ENCODE measurements at regions not wholly inside any gene's neighbourhood (a gene's known extent, or its start where the extent isn't known, plus 50 kb on each side); places are given as distances from the start of the nearest gene placed in this dataset.

GRCh38 chr21:32088471-32088870, 190.4 kb downstream of the MIS18A start:
- H3K4me1 ChIP-seq (ENCODE audit: control insufficient read depth in 2 of 2, insufficient read depth in 1 of 2, low read depth in 1 of 2, low read length in 2 of 2), result no peaks in the 10 kb centered on the region
- H3K4me3 ChIP-seq (ENCODE audit: low read length in 2 of 2), result no peak overlapping the region
- H2BK12ac ChIP-seq (ENCODE audit: low read length), result no peak overlapping the region
- no peak overlapping the region for H2BK120ac ChIP-seq (ENCODE audit: low read depth, low read length)
- no peak overlapping the region for H4K91ac ChIP-seq (ENCODE audit: low read depth, low read length, poor library complexity)
- H2AK5ac ChIP-seq (ENCODE audit: low read depth, low read length), result no peak overlapping the region
- H3K79me1 ChIP-seq (ENCODE audit: low read depth, low read length), result no peaks in the 10 kb centered on the region
- peaks cover 0 to 3% (median 0%) of the 10 kb centered on the region in 3 experiments for H3K27me3 ChIP-seq (ENCODE audit: control insufficient read depth in 3 of 3, insufficient read depth in 3 of 3, low read depth in 1 of 3, low read length in 3 of 3)
- H3K9me3 ChIP-seq (replicated peaks in 1 of 2; ENCODE audit: control insufficient read depth in 2 of 2, insufficient read depth in 1 of 2, low read depth in 1 of 2, low read length in 2 of 2), result no peaks in the 10 kb centered on the region
- no peak for DNase-seq (ENCODE audit: low spot score)
- no peak overlapping the region for H3K14ac ChIP-seq (ENCODE audit: low read length)
- H2BK15ac ChIP-seq (ENCODE audit: low read length), result no peak overlapping the region
- H3K36me3 ChIP-seq (replicated peaks in 1 of 2; ENCODE audit: control insufficient read depth in 2 of 2, insufficient read depth in 2 of 2, low read length in 2 of 2), result no peaks in the 10 kb centered on the region
- no peak overlapping the region for H4K8ac ChIP-seq (ENCODE audit: low read depth, low read length)
- no peak overlapping the region for H3K27ac ChIP-seq (replicated peaks; ENCODE audit: low read length)
- no peak overlapping the region for H3K23ac ChIP-seq (ENCODE audit: low read depth, low read length, poor library complexity)
- no peak overlapping the region for H2BK5ac ChIP-seq (ENCODE audit: low read length)
- H3K4me2 ChIP-seq (ENCODE audit: insufficient read depth, low read length, poor library complexity, severe bottlenecking), result no peak overlapping the region
- H2AFZ ChIP-seq (ENCODE audit: low read length), result no peak overlapping the region
- no peak overlapping the region for H3K18ac ChIP-seq (ENCODE audit: low read length)
- no peak overlapping the region for H3K9ac ChIP-seq (ENCODE audit: low read depth, low read length, poor library complexity)
- no peak overlapping the region for H3K4ac ChIP-seq (ENCODE audit: low read length)

- H3K4me1 ChIP-seq (ENCODE audit: control insufficient read depth in 2 of 2, insufficient read depth in 1 of 2, low read depth in 1 of 2, low read length in 2 of 2), result peaks cover 0 to 2% of the 10 kb centered on the region in 2 donors
- H4K8ac ChIP-seq (ENCODE audit: low read depth, low read length), result no peak overlapping the region
- H2AFZ ChIP-seq (ENCODE audit: low read length), result no peak overlapping the region
- no peak overlapping the region for H3K4me2 ChIP-seq (ENCODE audit: insufficient read depth, low read length, poor library complexity, severe bottlenecking)
- no peak overlapping the region for H3K23ac ChIP-seq (ENCODE audit: low read depth, low read length, poor library complexity)
- no peak overlapping the region for H2AK5ac ChIP-seq (ENCODE audit: low read depth, low read length)
- no CpG with 5 or more reads among the region's 1 CpG for WGBS, 2 donors (ENCODE audit: extremely low coverage in 2 of 2, insufficient read length in 2 of 2, insufficient replicate concordance in 1 of 2)
- H2BK120ac ChIP-seq (ENCODE audit: low read depth, low read length), result no peak overlapping the region
- no peaks in the 10 kb centered on the region for H3K9me3 ChIP-seq (replicated peaks in 1 of 2; ENCODE audit: control insufficient read depth in 2 of 2, insufficient read depth in 1 of 2, low read depth in 1 of 2, low read length in 2 of 2)
- no peak overlapping the region for H2BK15ac ChIP-seq (ENCODE audit: low read length)
- peak overlapping the region in 1 of 2 donors; percentile 22 for H3K4me3 ChIP-seq (ENCODE audit: low read length in 2 of 2)
- H3K79me1 ChIP-seq (ENCODE audit: low read depth, low read length), result no peaks in the 10 kb centered on the region
- no peak overlapping the region for H3K18ac ChIP-seq (ENCODE audit: low read length)
- H3K14ac ChIP-seq (ENCODE audit: low read length), result no peak overlapping the region
- H3K36me3 ChIP-seq (replicated peaks in 1 of 2; ENCODE audit: control insufficient read depth in 2 of 2, insufficient read depth in 2 of 2, low read length in 2 of 2), result no peaks in the 10 kb centered on the region
- H2BK5ac ChIP-seq (ENCODE audit: low read length), result no peak overlapping the region
- peaks cover 0 to 3% (median 0%) of the 10 kb centered on the region in 3 experiments for H3K27me3 ChIP-seq (ENCODE audit: control insufficient read depth in 3 of 3, insufficient read depth in 3 of 3, low read depth in 1 of 3, low read length in 3 of 3)
- H4K91ac ChIP-seq (ENCODE audit: low read depth, low read length, poor library complexity), result no peak overlapping the region
- H3K9ac ChIP-seq (ENCODE audit: low read depth, low read length, poor library complexity), result no peak overlapping the region
- no peak overlapping the region for H2BK12ac ChIP-seq (ENCODE audit: low read length)
- no peak for DNase-seq (ENCODE audit: low spot score)
- H3K27ac ChIP-seq (replicated peaks; ENCODE audit: low read length), result no peak overlapping the region
- H3K4ac ChIP-seq (ENCODE audit: low read length), result no peak overlapping the region
Measured at GRCh38 chr21:32087447-32087846, 191.4 kb downstream of the MIS18A start.

- WGBS, 2 donors (ENCODE audit: extremely low coverage in 2 of 2, insufficient read length in 2 of 2, insufficient replicate concordance in 1 of 2), result no CpG with 5 or more reads among the region's 2 CpGs
- H3K27ac ChIP-seq (replicated peaks; ENCODE audit: low read length), result no peak overlapping the region
- H3K27me3 ChIP-seq (ENCODE audit: control insufficient read depth in 3 of 3, insufficient read depth in 3 of 3, low read depth in 1 of 3, low read length in 3 of 3), result peaks cover 0 to 3% (median 0%) of the 10 kb centered on the region in 3 experiments
Measured at GRCh38 chr21:32083197-32083596, 195.7 kb downstream of the MIS18A start.

GRCh38 chr21:32082466-32082865, 196.4 kb downstream of the MIS18A start:
- no peak for DNase-seq (ENCODE audit: low spot score)
- Histone ChIP-seq H2BK15ac (ENCODE audit: low read length) (no peak overlapping the region), H3K27ac (replicated peaks; ENCODE audit: low read length) (no peak overlapping the region), H2BK120ac (ENCODE audit: low read depth, low read length) (no peak overlapping the region), H3K9me3 (replicated peaks in 1 of 2; ENCODE audit: control insufficient read depth in 2 of 2, insufficient read depth in 1 of 2, low read depth in 1 of 2, low read length in 2 of 2) (no peaks in the 10 kb centered on the region), H3K14ac (ENCODE audit: low read length) (no peak overlapping the region), H2AFZ (ENCODE audit: low read length) (peak overlapping the region; percentile 37), H4K8ac (ENCODE audit: low read depth, low read length) (no peak overlapping the region), H3K4me1 (ENCODE audit: control insufficient read depth in 2 of 2, insufficient read depth in 1 of 2, low read depth in 1 of 2, low read length in 2 of 2) (peaks cover 0 to 2% of the 10 kb centered on the region in 2 donors), H3K23ac (ENCODE audit: low read depth, low read length, poor library complexity) (no peak overlapping the region), H2BK12ac (ENCODE audit: low read length) (no peak overlapping the region), H4K91ac (ENCODE audit: low read depth, low read length, poor library complexity) (no peak overlapping the region), H2AK5ac (ENCODE audit: low read depth, low read length) (no peak overlapping the region), H3K27me3 (ENCODE audit: control insufficient read depth in 3 of 3, insufficient read depth in 3 of 3, low read depth in 1 of 3, low read length in 3 of 3) (peaks cover 0 to 3% (median 0%) of the 10 kb centered on the region in 3 experiments), H3K4ac (ENCODE audit: low read length) (no peak overlapping the region), H3K4me2 (ENCODE audit: insufficient read depth, low read length, poor library complexity, severe bottlenecking) (no peak overlapping the region), H3K4me3 (ENCODE audit: low read length in 2 of 2) (no peak overlapping the region), H3K36me3 (replicated peaks in 1 of 2; ENCODE audit: control insufficient read depth in 2 of 2, insufficient read depth in 2 of 2, low read length in 2 of 2) (no peaks in the 10 kb centered on the region), H2BK5ac (ENCODE audit: low read length) (no peak overlapping the region), H3K9ac (ENCODE audit: low read depth, low read length, poor library complexity) (no peak overlapping the region), H3K18ac (ENCODE audit: low read length) (no peak overlapping the region), H3K79me1 (ENCODE audit: low read depth, low read length) (no peaks in the 10 kb centered on the region)
- no CpG with 5 or more reads among the region's 5 CpGs for WGBS, 2 donors (ENCODE audit: extremely low coverage in 2 of 2, insufficient read length in 2 of 2, insufficient replicate concordance in 1 of 2)

More at GRCh38 chr21:32083197-32083596, 195.7 kb downstream of the MIS18A start:
- Histone ChIP-seq H3K4me3 (ENCODE audit: low read length in 2 of 2) (no peak overlapping the region), H3K4me2 (ENCODE audit: insufficient read depth, low read length, poor library complexity, severe bottlenecking) (no peak overlapping the region), H2BK120ac (ENCODE audit: low read depth, low read length) (no peak overlapping the region), H3K79me1 (ENCODE audit: low read depth, low read length) (no peaks in the 10 kb centered on the region), H3K4me1 (ENCODE audit: control insufficient read depth in 2 of 2, insufficient read depth in 1 of 2, low read depth in 1 of 2, low read length in 2 of 2) (peaks cover 0 to 2% of the 10 kb centered on the region in 2 donors), H3K4ac (ENCODE audit: low read length) (no peak overlapping the region), H3K18ac (ENCODE audit: low read length) (no peak overlapping the region), H3K9ac (ENCODE audit: low read depth, low read length, poor library complexity) (no peak overlapping the region), H2BK15ac (ENCODE audit: low read length) (no peak overlapping the region), H4K8ac (ENCODE audit: low read depth, low read length) (no peak overlapping the region), H3K9me3 (replicated peaks in 1 of 2; ENCODE audit: control insufficient read depth in 2 of 2, insufficient read depth in 1 of 2, low read depth in 1 of 2, low read length in 2 of 2) (no peaks in the 10 kb centered on the region), H2BK12ac (ENCODE audit: low read length) (no peak overlapping the region), H3K23ac (ENCODE audit: low read depth, low read length, poor library complexity) (no peak overlapping the region), H4K91ac (ENCODE audit: low read depth, low read length, poor library complexity) (no peak overlapping the region), H2BK5ac (ENCODE audit: low read length) (no peak overlapping the region), H3K36me3 (replicated peaks in 1 of 2; ENCODE audit: control insufficient read depth in 2 of 2, insufficient read depth in 2 of 2, low read length in 2 of 2) (no peaks in the 10 kb centered on the region), H3K14ac (ENCODE audit: low read length) (no peak overlapping the region), H2AFZ (ENCODE audit: low read length) (peak overlapping the region; percentile 6), H2AK5ac (ENCODE audit: low read depth, low read length) (no peak overlapping the region)
- no peak for DNase-seq (ENCODE audit: low spot score)
